AG04450 (cell line): ENCODE measurements at regions not wholly inside any gene's neighbourhood (a gene's known extent, or its start where the extent isn't known, plus 50 kb on each side); places are given as distances from the start of the nearest gene placed in this dataset.

Experiments
- CTCF ChIA-PET: fragments of 300-600, 350-600 bp; formaldehyde crosslinking; extraction: SDS; loops from one replicate; lab custom pipeline; 2022; ENCODE audit warnings: antibody characterized with exemption, inconsistent platforms; lab: Charles Lee
- POLR2A ChIA-PET: fragments of 350-600 bp; formaldehyde crosslinking; extraction: SDS; loops from one replicate; lab custom pipeline; 2021; ENCODE audit warnings: antibody characterized with exemption, inconsistent platforms; lab: Yijun Ruan, JAX
- DNase-seq: peaks from one replicate; pipeline ENCODE4 v3.0.0-alpha.2; 2011; ENCODE audit warnings: low read depth, low spot score
- H3K27ac ChIP-seq: one replicate; pipeline ENCODE4 v1.5.1; 2012; ENCODE audit warnings: low read depth, low read length, control low read depth
- H3K27me3 ChIP-seq: one replicate; pipeline ENCODE4 v1.6.0; 2012; ENCODE audit warnings: low read length; ENCODE audit not compliant: control insufficient read depth, insufficient read depth
- H3K4me3 ChIP-seq: 2 replicates; pipeline ENCODE4 v1.5.1; 2011; ENCODE audit warnings: mild to moderate bottlenecking, low read depth, low read length, control low read depth
- H3K9me3 ChIP-seq: 2 replicates; pipeline ENCODE4 v1.5.1; 2012; ENCODE audit warnings: low read length; ENCODE audit not compliant: control insufficient read depth, insufficient read depth
- TF ChIP-seq, protein P1 (sequence below): IDR thresholded peaks from 2 replicates; pipeline ENCODE4 v1.5.1; 2011; ENCODE audit warnings: low read depth, low read length, control low read depth, inconsistent platforms

DNA sequence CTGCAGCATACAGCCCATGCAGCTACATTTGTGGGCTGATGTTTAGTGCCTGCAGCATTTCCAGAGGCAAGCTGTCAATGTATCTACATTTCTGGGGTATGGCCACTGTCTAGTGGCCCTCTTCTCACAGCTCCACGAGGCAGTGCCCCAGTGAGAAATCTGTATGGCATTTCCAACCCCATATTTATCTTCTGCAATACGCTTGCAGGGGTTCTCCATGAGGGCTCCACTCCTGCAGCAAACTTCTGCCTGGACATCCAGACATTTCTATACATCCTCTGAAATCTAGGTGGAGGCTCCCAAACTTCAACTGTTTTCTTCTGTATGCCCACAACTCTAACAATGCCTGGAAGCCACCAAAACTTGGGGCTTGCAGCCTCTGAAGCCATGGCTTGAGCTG lies 502.3 kb downstream of the C6orf118 start:
- no peaks in the 10 kb centered on the region for H3K27me3 ChIP-seq
- H3K27ac ChIP-seq = no peak overlapping the region
- POLR2A ChIA-PET = no interaction called here
- CTCF ChIA-PET = no interaction called here
- no peak for DNase-seq
- H3K4me3 ChIP-seq = no peak overlapping the region
- H3K9me3 ChIP-seq = peaks cover 29% of the 10 kb centered on the region
- TF ChIP-seq, protein P1, sequence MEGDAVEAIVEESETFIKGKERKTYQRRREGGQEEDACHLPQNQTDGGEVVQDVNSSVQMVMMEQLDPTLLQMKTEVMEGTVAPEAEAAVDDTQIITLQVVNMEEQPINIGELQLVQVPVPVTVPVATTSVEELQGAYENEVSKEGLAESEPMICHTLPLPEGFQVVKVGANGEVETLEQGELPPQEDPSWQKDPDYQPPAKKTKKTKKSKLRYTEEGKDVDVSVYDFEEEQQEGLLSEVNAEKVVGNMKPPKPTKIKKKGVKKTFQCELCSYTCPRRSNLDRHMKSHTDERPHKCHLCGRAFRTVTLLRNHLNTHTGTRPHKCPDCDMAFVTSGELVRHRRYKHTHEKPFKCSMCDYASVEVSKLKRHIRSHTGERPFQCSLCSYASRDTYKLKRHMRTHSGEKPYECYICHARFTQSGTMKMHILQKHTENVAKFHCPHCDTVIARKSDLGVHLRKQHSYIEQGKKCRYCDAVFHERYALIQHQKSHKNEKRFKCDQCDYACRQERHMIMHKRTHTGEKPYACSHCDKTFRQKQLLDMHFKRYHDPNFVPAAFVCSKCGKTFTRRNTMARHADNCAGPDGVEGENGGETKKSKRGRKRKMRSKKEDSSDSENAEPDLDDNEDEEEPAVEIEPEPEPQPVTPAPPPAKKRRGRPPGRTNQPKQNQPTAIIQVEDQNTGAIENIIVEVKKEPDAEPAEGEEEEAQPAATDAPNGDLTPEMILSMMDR = no peak

DNA sequence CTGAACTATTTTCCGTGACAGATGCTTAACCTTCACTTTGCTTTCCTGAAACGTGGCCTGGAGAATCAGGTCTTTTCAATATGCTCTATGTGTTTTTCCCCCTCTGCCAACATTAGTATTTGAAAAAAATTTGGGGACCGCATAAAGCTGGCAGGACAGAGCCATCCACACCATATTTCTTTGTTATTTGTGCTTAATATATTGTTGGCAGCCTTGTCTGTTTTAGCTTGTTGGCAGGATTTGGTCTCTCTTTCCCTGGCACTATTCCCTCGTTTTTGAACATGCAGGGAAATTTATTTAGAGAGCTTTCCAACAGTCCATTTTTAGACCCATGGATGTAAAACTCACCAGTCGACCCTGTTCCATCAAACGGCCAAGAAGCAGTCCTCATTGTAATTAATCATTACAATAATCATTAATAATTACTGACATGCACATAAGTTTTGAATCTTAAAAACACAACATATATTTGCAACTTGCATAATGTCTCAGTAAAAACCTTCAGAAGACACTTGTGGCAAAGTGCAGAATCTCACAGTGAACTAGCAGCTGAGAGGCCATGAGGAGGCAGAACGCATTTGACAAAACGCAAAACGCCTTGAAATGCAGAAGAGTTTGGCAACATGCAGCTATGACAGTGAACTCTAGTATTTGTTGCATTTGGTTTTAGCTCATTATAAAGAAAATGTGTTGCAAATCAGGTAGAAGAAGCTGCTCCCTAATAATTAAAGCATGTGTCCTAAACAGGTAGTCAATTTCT lies 514.2 kb downstream of the C6orf118 start:
- Histone ChIP-seq H3K27me3 (no peaks in the 10 kb centered on the region), H3K9me3 (peaks cover 11% of the 10 kb centered on the region; the same call in 1 of the 2 replicates), H3K4me3 (no peak overlapping the region), H3K27ac (no peak overlapping the region)
- ChIA-PET POLR2A (no interaction called here), CTCF (no interaction called here)
- TF ChIP-seq, protein P1 = no peak
- DNase-seq = no peak

DNA sequence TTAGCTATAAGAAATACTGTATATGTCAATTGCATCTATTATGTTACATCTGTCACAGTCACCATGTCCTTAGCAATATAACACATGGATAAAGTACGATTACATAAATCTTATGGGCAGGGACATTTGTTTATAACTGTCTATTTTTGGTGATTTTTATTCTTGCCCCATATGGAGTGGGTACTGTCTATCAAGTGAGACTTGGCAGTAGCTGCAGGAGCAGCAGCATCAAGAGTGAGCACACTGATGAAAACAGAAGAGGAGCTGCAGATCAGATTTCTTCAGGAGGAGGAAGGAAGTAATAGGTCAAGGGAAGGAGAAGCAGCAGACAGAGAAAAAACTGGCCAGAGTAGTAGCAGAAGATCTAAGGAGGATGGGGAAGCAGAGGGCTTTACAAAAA lies 516.7 kb downstream of the C6orf118 start:
- CTCF ChIA-PET = no interaction called here
- no peaks in the 10 kb centered on the region for H3K27me3 ChIP-seq
- no peak overlapping the region for H3K4me3 ChIP-seq
- POLR2A ChIA-PET = no interaction called here
- H3K27ac ChIP-seq = no peak overlapping the region
- peaks cover 14% of the 10 kb centered on the region; the same call in 1 of the 2 replicates for H3K9me3 ChIP-seq
- no peak for DNase-seq
- TF ChIP-seq, protein P1 = no peak

DNA sequence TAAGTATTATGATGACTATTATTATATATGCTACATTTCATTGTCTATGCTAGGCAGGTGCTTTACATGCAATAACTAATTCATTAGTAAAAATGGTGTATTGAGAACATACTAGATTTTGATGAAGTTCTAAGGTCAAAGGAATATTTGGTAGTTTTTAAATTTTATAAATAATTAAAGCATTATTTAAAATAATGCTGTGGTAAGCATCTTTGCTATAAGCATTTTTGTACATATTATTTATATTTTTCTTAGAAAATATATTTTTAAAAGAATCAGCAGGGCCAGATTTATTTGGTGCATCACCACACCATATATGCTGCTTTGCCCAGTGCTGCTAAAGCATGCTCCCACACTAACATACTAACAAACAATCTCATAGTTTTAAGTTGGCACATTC lies 517.9 kb downstream of the C6orf118 start:
- Histone ChIP-seq H3K4me3 (no peak overlapping the region), H3K27me3 (no peaks in the 10 kb centered on the region), H3K27ac (no peak overlapping the region), H3K9me3 (peaks cover 14% of the 10 kb centered on the region; the same call in 1 of the 2 replicates)
- TF ChIP-seq, protein P1 = no peak
- ChIA-PET POLR2A (no interaction called here), CTCF (no interaction called here)
- no peak for DNase-seq

DNA sequence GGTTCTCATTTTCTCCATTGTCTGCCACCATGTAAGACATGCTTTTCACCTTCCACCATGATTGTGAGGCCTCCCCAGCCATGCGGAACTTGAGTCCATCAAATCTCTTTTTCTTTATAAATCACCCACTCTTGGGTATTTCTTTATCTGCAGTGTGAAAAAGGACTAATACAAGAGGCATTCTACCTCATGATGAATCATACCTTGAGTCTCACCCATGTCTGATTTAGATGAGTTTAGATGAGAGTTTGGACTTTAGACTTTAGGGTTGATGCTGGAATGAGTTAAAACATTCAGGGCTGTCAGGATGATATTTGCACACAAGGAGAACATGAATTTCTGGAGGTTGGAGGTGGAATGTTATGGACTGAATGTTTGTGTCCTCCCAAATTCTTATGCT lies 545.6 kb downstream of the C6orf118 start:
- POLR2A ChIA-PET = no interaction called here

More for the DNA sequence above, 545.6 kb downstream of the C6orf118 start:
- DNase-seq = no peak
- H3K9me3 ChIP-seq = peaks cover 18% of the 10 kb centered on the region
- TF ChIP-seq, protein P1 = no peak
- no peak overlapping the region for H3K27ac ChIP-seq
- H3K27me3 ChIP-seq = no peaks in the 10 kb centered on the region
- H3K4me3 ChIP-seq = no peak overlapping the region
- CTCF ChIA-PET = no interaction called here
